ENCODE measurements at regions not wholly inside any gene's neighbourhood (a gene's known extent, or its start where the extent isn't known, plus 50 kb on each side); places are given as distances from the start of the nearest gene placed in this dataset.

GRCh38 chr3:118556983-118557382 is 477.7 kb downstream of the IGSF11 start:
- no peaks in the 10 kb centered on the region for H3F3A ChIP-seq (replicated peaks; ENCODE audit: low read depth)
- Mint-ChIP-seq H3K27ac (no peak overlapping the region), H3K9me3 (no peaks in the 10 kb centered on the region), H3K27me3 (ENCODE audit: insufficient read depth, low read depth, poor library complexity) (no peaks in the 10 kb centered on the region), H3K36me3 (ENCODE audit: low read depth) (no peaks in the 10 kb centered on the region), H3K4me3 (no peak overlapping the region), H3K4me1 (no peaks in the 10 kb centered on the region)
- no peaks in the 10 kb centered on the region for H3K36me3 ChIP-seq (ENCODE audit: insufficient read depth)
- no peak overlapping the region for H3K27ac ChIP-seq (ENCODE audit: low read depth)
- H3K4me2 ChIP-seq, result no peak overlapping the region
- no peak for ATAC-seq
- no peak for TF ChIP-seq EZH2phosphoT487 (IDR thresholded peaks at IDR 0.05; ENCODE audit: unreplicated experiment)
- no peak for TF ChIP-seq POLR2AphosphoS5 (IDR thresholded peaks at IDR 0.05; ENCODE audit: low read depth)
- no peak for TF ChIP-seq JUNB (IDR thresholded peaks at IDR 0.05; ENCODE audit: unreplicated experiment)
- TF ChIP-seq ZNF462 (CRISPR knock-in tag; IDR thresholded peaks at IDR 0.05), result no peak
- no peak for TF ChIP-seq STAT1 (IDR thresholded peaks at IDR 0.05; ENCODE audit: unreplicated experiment)
- TF ChIP-seq ZNF331 (CRISPR knock-in tag; IDR thresholded peaks at IDR 0.05; ENCODE audit: low read depth), result no peak
- no peaks in the 10 kb centered on the region for H3K27me3 ChIP-seq (ENCODE audit: insufficient read depth)
- no peaks in the 10 kb centered on the region for H3K79me2 ChIP-seq (replicated peaks; ENCODE audit: insufficient read depth)
- no peak overlapping the region for H3K4me3 ChIP-seq
- no peak for DNase-seq (ENCODE audit: low spot score)
- peaks cover 5% of the 10 kb centered on the region; the same call in 1 of the 2 replicates for H3K9me2 ChIP-seq (ENCODE audit: insufficient read depth)
- H2AFZ ChIP-seq, result no peak overlapping the region
- no peaks in the 10 kb centered on the region for H3K4me1 ChIP-seq (ENCODE audit: insufficient read depth)
- H4K20me1 ChIP-seq (replicated peaks; ENCODE audit: insufficient read depth), result no peaks in the 10 kb centered on the region

GRCh38 chr3:118557513-118557912 is 477.1 kb downstream of the IGSF11 start:
- Mint-ChIP-seq H3K27me3 (ENCODE audit: insufficient read depth, low read depth, poor library complexity) (no peaks in the 10 kb centered on the region), H3K27ac (no peak overlapping the region), H3K36me3 (ENCODE audit: low read depth) (no peaks in the 10 kb centered on the region), H3K9me3 (no peaks in the 10 kb centered on the region), H3K4me3 (no peak overlapping the region), H3K4me1 (no peaks in the 10 kb centered on the region)
- Histone ChIP-seq H3K27ac (ENCODE audit: low read depth) (no peak overlapping the region), H3K36me3 (ENCODE audit: insufficient read depth) (no peaks in the 10 kb centered on the region), H3K27me3 (ENCODE audit: insufficient read depth) (no peaks in the 10 kb centered on the region), H3K9me2 (ENCODE audit: insufficient read depth) (peaks cover 4% of the 10 kb centered on the region; the same call in 1 of the 2 replicates), H3K4me3 (no peak overlapping the region), H2AFZ (no peak overlapping the region), H3K4me2 (no peak overlapping the region), H3K4me1 (ENCODE audit: insufficient read depth) (no peaks in the 10 kb centered on the region), H3F3A (replicated peaks; ENCODE audit: low read depth) (no peaks in the 10 kb centered on the region), H4K20me1 (replicated peaks; ENCODE audit: insufficient read depth) (no peaks in the 10 kb centered on the region), H3K79me2 (replicated peaks; ENCODE audit: insufficient read depth) (no peaks in the 10 kb centered on the region)
- DNase-seq (ENCODE audit: low spot score) (no peak), ATAC-seq (no peak)
- no peak for TF ChIP-seq ETS1 (IDR thresholded peaks at IDR 0.05)
- TF ChIP-seq ZNF331 (CRISPR knock-in tag; IDR thresholded peaks at IDR 0.05; ENCODE audit: low read depth), result no peak
- no peak for TF ChIP-seq REST (IDR thresholded peaks at IDR 0.05; ENCODE audit: unreplicated experiment)
- TF ChIP-seq CTCF (conservative IDR thresholded peaks at IDR 0.05; ENCODE audit: low read depth in 2 of 2), result no peak
- TF ChIP-seq CREB1 (CRISPR knock-in tag; IDR thresholded peaks at IDR 0.05; ENCODE audit: low read depth), result no peak
- no peak for TF ChIP-seq STAT1 (IDR thresholded peaks at IDR 0.05; ENCODE audit: unreplicated experiment)

Data from GM23338 (cell line).